Erythroblast (primary cell): ENCODE measurements at regions not wholly inside any gene's neighbourhood (a gene's known extent, or its start where the extent isn't known, plus 50 kb on each side); places are given as distances from the start of the nearest gene placed in this dataset.
"Not testable (repeated sequence)": the region's sequence is repeated elsewhere in the genome, so short reads cannot be mapped to it uniquely, and the experiment has no call there.

Experiments used
- DNase-seq, 2 experiments: peaks; one replicate each; lab custom pipeline; 2025; lab: John Stamatoyannopoulos, UW
- GATA1 ChIP-seq: IDR thresholded peaks from 2 replicates; pipeline ENCODE4 v1.6.1; 2011; ENCODE audit warnings: low read depth, mild to moderate bottlenecking, control low read depth, low read length, moderate library complexity
- POLR2A ChIP-seq: IDR thresholded peaks from 2 replicates; pipeline ENCODE4 v1.6.1; 2011; ENCODE audit warnings: mild to moderate bottlenecking, low read length

- TF ChIP-seq POLR2A (no peak), GATA1 (no peak)
- no peak for DNase-seq
Measured at GRCh38 chr22:40094485-40094884, 83.2 kb upstream of the TNRC6B start.

GRCh38 chr22:40099887-40100286 lies 77.8 kb upstream of the TNRC6B start:
- DNase-seq = not testable (repeated sequence)

- TF ChIP-seq POLR2A = no peak
- TF ChIP-seq GATA1 = no peak
- DNase-seq = no peak
Measured at GRCh38 chr22:40105755-40106154, 72.0 kb upstream of the TNRC6B start.

GRCh38 chr22:40107244-40107643 lies 70.5 kb upstream of the TNRC6B start:
- no peak for DNase-seq

GRCh38 chr22:40107851-40108378 lies 69.8 kb upstream of the TNRC6B start:
- DNase-seq = no peak
- TF ChIP-seq POLR2A = no peak
- no peak for TF ChIP-seq GATA1

More at GRCh38 chr22:40107244-40107643, 70.5 kb upstream of the TNRC6B start:
- TF ChIP-seq GATA1 = no peak
- TF ChIP-seq POLR2A = no peak

GRCh38 chr22:40108396-40108795 lies 69.3 kb upstream of the TNRC6B start:
- no peak for TF ChIP-seq POLR2A
- TF ChIP-seq GATA1 = no peak
- DNase-seq = no peak

GRCh38 chr22:40108926-40109325 lies 68.8 kb upstream of the TNRC6B start:
- not testable (repeated sequence) for DNase-seq

GRCh38 chr22:40111451-40111850 lies 66.3 kb upstream of the TNRC6B start:
- TF ChIP-seq POLR2A (no peak), GATA1 (no peak)
- DNase-seq = no peak

- no peak for DNase-seq
- TF ChIP-seq GATA1 (no peak), POLR2A (no peak)
Measured at GRCh38 chr22:40112595-40112994, 65.1 kb upstream of the TNRC6B start.

GRCh38 chr22:40113696-40114095 lies 64.0 kb upstream of the TNRC6B start:
- DNase-seq = peak; percentile 37 to 43
- TF ChIP-seq GATA1 (no peak), POLR2A (no peak)

GRCh38 chr22:40114411-40114810 lies 63.3 kb upstream of the TNRC6B start:
- TF ChIP-seq GATA1 = no peak
- no peak for TF ChIP-seq POLR2A
- DNase-seq = no peak

- no peak for DNase-seq
Measured at GRCh38 chr22:40116496-40117200, 61.1 kb upstream of the TNRC6B start.

GRCh38 chr22:40118979-40119378 lies 58.7 kb upstream of the TNRC6B start:
- no peak for DNase-seq
- no peak for TF ChIP-seq GATA1
- TF ChIP-seq POLR2A = no peak

More at GRCh38 chr22:40116496-40117200, 61.1 kb upstream of the TNRC6B start:
- TF ChIP-seq POLR2A (no peak), GATA1 (no peak)

- no peak for DNase-seq
- no peak for TF ChIP-seq GATA1
- no peak for TF ChIP-seq POLR2A
Measured at GRCh38 chr22:40120848-40121247, 56.9 kb upstream of the TNRC6B start.

GRCh38 chr22:40121461-40121860 lies 56.3 kb upstream of the TNRC6B start:
- TF ChIP-seq GATA1 = no peak
- no peak for TF ChIP-seq POLR2A
- no peak for DNase-seq
